OCI-LY7 (cell line): ENCODE measurements at regions not wholly inside any gene's neighbourhood (a gene's known extent, or its start where the extent isn't known, plus 50 kb on each side); places are given as distances from the start of the nearest gene placed in this dataset.

Experiments
- BruUV-seq: library from RNA; stranded (reverse); fragments of 400-500 nt; replicated peaks from 2 replicates; lab custom pipeline; 2021; lab: Mats Ljungman, UMichigan
- CTCF ChIA-PET: fragments of 300-600 bp; sonication (Branson Sonifier 250); formaldehyde crosslinking; loops from one replicate; lab custom pipeline; 2022; ENCODE audit warnings: antibody characterized with exemption; ENCODE audit not compliant: unreplicated experiment; lab: Charles Lee
- POLR2A ChIA-PET: fragments of 300-600 bp; sonication (Branson Sonifier 250); formaldehyde crosslinking; loops from one replicate; lab custom pipeline; 2022; ENCODE audit warnings: antibody characterized with exemption; lab: Charles Lee
- DNase-seq: peaks from one replicate; pipeline ENCODE4 v3.0.0-alpha.2; 2015; ENCODE audit warnings: low spot score
- H2AFZ ChIP-seq: fragments of 200-600 bp; sonication (generic), shearing (Covaris generic); 2 replicates; pipeline ENCODE4 v1.6.1; 2014; ENCODE audit warnings: mild to moderate bottlenecking, antibody characterized with exemption, low read length, moderate library complexity
- H3K27ac ChIP-seq: fragments of 200-600 bp; sonication (generic); 2 replicates; pipeline ENCODE4 v1.5.1; 2014; ENCODE audit warnings: mixed run types, low read depth, mild to moderate bottlenecking, moderate library complexity, low read length, inconsistent platforms; ENCODE audit not compliant: poor library complexity, severe bottlenecking
- H3K36me3 ChIP-seq: fragments of 200-600 bp; sonication (generic); 2 replicates; pipeline ENCODE4 v1.6.1; 2014; ENCODE audit warnings: mild to moderate bottlenecking, antibody characterized with exemption, low read length, moderate library complexity, mixed read lengths; ENCODE audit not compliant: insufficient read depth
- H3K4me1 ChIP-seq: fragments of 200-600 bp; sonication (generic); 2 replicates; pipeline ENCODE4 v1.5.1; 2014; ENCODE audit warnings: mild to moderate bottlenecking, low read length; ENCODE audit not compliant: insufficient read depth, poor library complexity, severe bottlenecking
- H3K4me2 ChIP-seq: fragments of 200-600 bp; sonication (generic); 2 replicates; pipeline ENCODE4 v1.6.1; 2014; ENCODE audit warnings: mild to moderate bottlenecking, low read length
- H3K4me3 ChIP-seq: fragments of 200-600 bp; sonication (generic); 2 replicates; pipeline ENCODE4 v1.5.1; 2014; ENCODE audit warnings: mild to moderate bottlenecking, low read depth, low read length; ENCODE audit not compliant: poor library complexity, severe bottlenecking
- H3K79me2 ChIP-seq: fragments of 200-600 bp; sonication (generic); 2 replicates; pipeline ENCODE4 v1.6.1; 2016; ENCODE audit warnings: low read depth, mild to moderate bottlenecking, low read length, moderate library complexity, mixed read lengths; ENCODE audit not compliant: insufficient read depth
- H3K9me2 ChIP-seq: fragments of 200-600 bp; sonication (generic); 2 replicates; pipeline ENCODE4 v1.6.1; 2016; ENCODE audit warnings: mild to moderate bottlenecking, low read length, mixed read lengths; ENCODE audit not compliant: insufficient read depth
- H3K9me3 ChIP-seq: fragments of 200-600 bp; sonication (generic); 2 replicates; pipeline ENCODE4 v1.6.1; 2014; ENCODE audit warnings: mild to moderate bottlenecking, mixed run types, low read length, mixed read lengths
- H4K20me1 ChIP-seq: fragments of 200-600 bp; sonication (generic); 2 replicates; pipeline ENCODE4 v1.6.1; 2014; ENCODE audit warnings: mild to moderate bottlenecking, antibody characterized with exemption, low read length, moderate library complexity, mixed read lengths; ENCODE audit not compliant: insufficient read depth
- CTCF ChIP-seq: fragments of 200-600 bp; sonication (generic); conservative IDR thresholded peaks from 2 replicates; pipeline ENCODE4 v1.5.1; 2014; ENCODE audit warnings: mild to moderate bottlenecking, antibody characterized with exemption, low read length, moderate library complexity, mixed read lengths
- EZH2phosphoT487 ChIP-seq: fragments of 200-600 bp; sonication (generic); IDR thresholded peaks from 2 replicates; pipeline ENCODE4 v1.6.1; 2018; ENCODE audit warnings: low read depth, borderline replicate concordance, mild to moderate bottlenecking, mixed run types, antibody characterized with exemption, low read length, moderate library complexity, mixed read lengths
- intact Hi-C: fragments of 100-400 bp; cut with micrococcal nuclease; formaldehyde crosslinking; loops from one replicate; pipeline ENCODE4 v1.10.0; 2022; ENCODE audit not compliant: unreplicated experiment

GRCh38 chr21:28357743-28358142 is 634.9 kb downstream of the LTN1 start:
- H3K4me3 ChIP-seq: no peak overlapping the region
- H3K79me2 ChIP-seq: no peaks in the 10 kb centered on the region
- no peaks in the 10 kb centered on the region for H3K36me3 ChIP-seq
- POLR2A ChIA-PET: no interaction called here
- no peaks in the 10 kb centered on the region for H3K9me2 ChIP-seq
- no peaks in the 10 kb centered on the region for H4K20me1 ChIP-seq
- no peak for TF ChIP-seq CTCF
- no peak for TF ChIP-seq EZH2phosphoT487
- DNase-seq: no peak
- BruUV-seq: no TSS peak
- no peaks in the 10 kb centered on the region for H3K9me3 ChIP-seq
- H3K4me2 ChIP-seq: no peak overlapping the region
- CTCF ChIA-PET: no interaction called here
- intact Hi-C loops: no loop called here
- no peaks in the 10 kb centered on the region for H3K4me1 ChIP-seq
- H3K27ac ChIP-seq: no peak overlapping the region
- H2AFZ ChIP-seq: no peak overlapping the region

DNA sequence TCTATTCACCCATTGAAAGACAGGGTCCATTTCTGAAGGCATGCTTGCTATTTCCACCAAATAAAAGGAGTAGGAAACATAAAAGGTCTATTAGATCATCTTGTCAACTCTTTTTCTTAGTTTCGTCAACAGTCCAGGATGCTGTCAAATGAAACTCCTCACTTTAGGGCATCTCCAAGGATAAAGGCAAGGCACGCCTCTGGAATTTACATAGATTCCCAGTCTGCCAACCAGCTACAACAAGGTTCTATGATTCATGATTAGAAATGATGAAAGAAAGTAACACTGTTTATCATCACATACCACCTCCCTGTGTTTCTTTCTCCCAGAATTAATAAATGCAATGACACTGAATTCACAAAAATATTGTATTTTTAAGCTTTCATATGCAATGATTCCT is 636.3 kb downstream of the LTN1 start:
- ChIA-PET CTCF (no interaction called here), POLR2A (interaction anchor here (0.5 to 1.4 kb wide), 3 partner anchors 11 to 1620 kb away, joined by 3 to 5 read pairs (median 3); no protein-coding TSS in a partner anchor)
- Histone ChIP-seq H3K4me1 (no peaks in the 10 kb centered on the region), H3K4me2 (no peak overlapping the region), H3K79me2 (no peaks in the 10 kb centered on the region), H3K4me3 (no peak overlapping the region), H2AFZ (no peak overlapping the region), H3K27ac (no peak overlapping the region), H3K9me2 (no peaks in the 10 kb centered on the region), H4K20me1 (no peaks in the 10 kb centered on the region), H3K9me3 (no peaks in the 10 kb centered on the region), H3K36me3 (no peaks in the 10 kb centered on the region)
- DNase-seq: no peak
- BruUV-seq: no TSS peak
- TF ChIP-seq CTCF: no peak
- TF ChIP-seq EZH2phosphoT487: no peak
- intact Hi-C loops: no loop called here

GRCh38 chr21:28345934-28346333 is 646.7 kb downstream of the LTN1 start:
- ChIA-PET CTCF (no interaction called here), POLR2A (interaction anchor here (0.6 to 0.8 kb wide), 2 partner anchors 169 to 419 kb away, joined by 3 read pairs; no protein-coding TSS in a partner anchor)
- Histone ChIP-seq H3K9me3 (0 out of 2 replicates have a peak, but pooled peaks cover 4% of the 10 kb centered on the region), H3K4me3 (no peak overlapping the region), H4K20me1 (no peaks in the 10 kb centered on the region), H2AFZ (no peak overlapping the region), H3K79me2 (no peaks in the 10 kb centered on the region), H3K9me2 (no peaks in the 10 kb centered on the region), H3K4me2 (no peak overlapping the region), H3K36me3 (no peaks in the 10 kb centered on the region), H3K27ac (no peak overlapping the region), H3K4me1 (no peaks in the 10 kb centered on the region)
- intact Hi-C loops: no loop called here
- no peak for DNase-seq
- no TSS peak for BruUV-seq
- TF ChIP-seq EZH2phosphoT487 (no peak), CTCF (no peak)
